Suprapubic skin (tissue), 4 donors: ENCODE measurements at regions not wholly inside any gene's neighbourhood (a gene's known extent, or its start where the extent isn't known, plus 50 kb on each side); places are given as distances from the start of the nearest gene placed in this dataset.

Source experiments
- DNase-seq, 2 donors: peaks; one replicate each; pipeline ENCODE4 v3.0.0-alpha.2; 2019; ENCODE audit warnings: low spot score in 2 of 2
- H3K27ac ChIP-seq: fragments of 200-600 bp; sonication (generic); one replicate; pipeline ENCODE4 v1.5.1; 2019
- H3K27me3 ChIP-seq: fragments of 200-600 bp; sonication (generic); one replicate; pipeline ENCODE4 v1.5.1; 2019
- H3K36me3 ChIP-seq: fragments of 200-600 bp; sonication (generic); one replicate; pipeline ENCODE4 v1.5.1; 2019
- H3K4me1 ChIP-seq: fragments of 200-600 bp; sonication (generic); one replicate; pipeline ENCODE4 v1.5.1; 2019
- H3K4me3 ChIP-seq: fragments of 200-600 bp; sonication (generic); one replicate; pipeline ENCODE4 v1.5.1; 2019; ENCODE audit warnings: mild to moderate bottlenecking
- H3K9me3 ChIP-seq: fragments of 200-600 bp; sonication (generic); one replicate; pipeline ENCODE4 v1.5.1; 2019
- EP300 ChIP-seq: sonication (generic); formaldehyde crosslinking; IDR thresholded peaks from one replicate; pipeline ENCODE4 v1.6.1; 2017; ENCODE audit warnings: antibody characterized with exemption
- POLR2A ChIP-seq, 2 donors: fragments of 450-650 bp; IDR thresholded peaks; one replicate each; pipeline ENCODE4 v1.6.1; 2017; ENCODE audit warnings: antibody characterized with exemption in 2 of 2, mild to moderate bottlenecking in 2 of 2, moderate library complexity in 2 of 2
- POLR2AphosphoS5 ChIP-seq, 3 donors: sonication (generic); formaldehyde crosslinking; IDR thresholded peaks; one replicate each; pipeline ENCODE4 v1.6.1; 2017; ENCODE audit warnings: antibody characterized with exemption in 3 of 3
- WGBS: methylation state at CpG from one replicate; pipeline ENCODE4 v1.1.5; 2018; 5-methylcytosine and 5-hydroxymethylcytosine counted together
- TF ChIP-seq, protein P1 (sequence below), 2 donors: fragments of 200-600 bp in 1 of 2; fragments of 450-650 bp in 1 of 2; sonication (generic) in 1 of 2; IDR thresholded peaks; one replicate each; pipeline ENCODE4 v1.5.1; 2016 to 2019; ENCODE audit warnings: antibody characterized with exemption in 2 of 2, mild to moderate bottlenecking in 1 of 2, moderate library complexity in 1 of 2

DNA sequence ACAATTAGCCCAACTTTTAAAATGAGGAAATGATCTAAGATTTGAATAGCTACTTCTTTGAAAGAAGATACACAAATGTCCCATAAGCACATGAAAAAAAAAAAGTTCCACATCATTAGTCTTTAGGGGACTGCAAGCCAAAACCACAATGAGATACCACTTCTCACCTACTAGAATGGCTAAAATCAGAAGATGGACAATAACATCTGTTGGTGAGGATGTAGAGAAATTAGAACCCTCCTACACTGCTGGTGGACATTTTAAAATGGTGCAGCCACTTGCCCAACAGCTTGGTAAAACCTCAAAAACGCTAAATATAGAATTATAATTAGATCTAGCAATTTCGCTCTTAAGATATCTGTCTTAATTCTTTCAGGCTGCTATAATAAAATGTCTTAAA is 77.1 kb downstream of the MEX3B start:
- no peaks in the 10 kb centered on the region for H3K9me3 ChIP-seq
- H3K4me1 ChIP-seq: no peaks in the 10 kb centered on the region
- no peaks in the 10 kb centered on the region for H3K27me3 ChIP-seq
- DNase-seq: no peak
- no peak overlapping the region for H3K27ac ChIP-seq
- 68% methylated on average over 2 of the region's 2 CpGs for WGBS
- TF ChIP-seq, protein P1, sequence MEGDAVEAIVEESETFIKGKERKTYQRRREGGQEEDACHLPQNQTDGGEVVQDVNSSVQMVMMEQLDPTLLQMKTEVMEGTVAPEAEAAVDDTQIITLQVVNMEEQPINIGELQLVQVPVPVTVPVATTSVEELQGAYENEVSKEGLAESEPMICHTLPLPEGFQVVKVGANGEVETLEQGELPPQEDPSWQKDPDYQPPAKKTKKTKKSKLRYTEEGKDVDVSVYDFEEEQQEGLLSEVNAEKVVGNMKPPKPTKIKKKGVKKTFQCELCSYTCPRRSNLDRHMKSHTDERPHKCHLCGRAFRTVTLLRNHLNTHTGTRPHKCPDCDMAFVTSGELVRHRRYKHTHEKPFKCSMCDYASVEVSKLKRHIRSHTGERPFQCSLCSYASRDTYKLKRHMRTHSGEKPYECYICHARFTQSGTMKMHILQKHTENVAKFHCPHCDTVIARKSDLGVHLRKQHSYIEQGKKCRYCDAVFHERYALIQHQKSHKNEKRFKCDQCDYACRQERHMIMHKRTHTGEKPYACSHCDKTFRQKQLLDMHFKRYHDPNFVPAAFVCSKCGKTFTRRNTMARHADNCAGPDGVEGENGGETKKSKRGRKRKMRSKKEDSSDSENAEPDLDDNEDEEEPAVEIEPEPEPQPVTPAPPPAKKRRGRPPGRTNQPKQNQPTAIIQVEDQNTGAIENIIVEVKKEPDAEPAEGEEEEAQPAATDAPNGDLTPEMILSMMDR (IDR thresholded peaks at IDR 0.05): no peak
- TF ChIP-seq POLR2A (IDR thresholded peaks at IDR 0.05) (no peak), POLR2AphosphoS5 (IDR thresholded peaks at IDR 0.05) (no peak), EP300 (no peak)
- H3K4me3 ChIP-seq: no peak overlapping the region
- no peaks in the 10 kb centered on the region for H3K36me3 ChIP-seq

DNA sequence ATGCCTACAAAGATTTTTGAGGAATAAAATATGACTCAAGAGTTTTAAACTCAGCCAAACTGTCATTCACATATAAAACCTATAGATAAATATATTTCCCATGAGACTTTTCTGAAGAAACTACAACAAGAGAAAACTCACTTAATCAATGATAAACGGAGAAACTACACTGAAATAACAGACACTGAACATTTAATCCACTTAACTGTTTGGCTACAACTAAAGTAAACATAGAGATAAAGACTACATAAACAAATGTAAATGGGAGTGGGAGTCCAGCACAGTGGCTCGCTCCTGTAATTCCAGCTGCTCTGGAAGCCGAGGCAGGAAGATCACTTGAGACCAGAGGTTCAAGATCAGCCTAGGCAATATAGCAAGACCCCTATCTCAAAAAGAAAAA is 79.2 kb downstream of the MEX3B start:
- Histone ChIP-seq H3K4me1 (no peaks in the 10 kb centered on the region), H3K27ac (no peak overlapping the region), H3K9me3 (no peaks in the 10 kb centered on the region), H3K4me3 (no peak overlapping the region), H3K27me3 (no peaks in the 10 kb centered on the region), H3K36me3 (no peaks in the 10 kb centered on the region)
- TF ChIP-seq EP300: no peak
- TF ChIP-seq, protein P1 (IDR thresholded peaks at IDR 0.05): no peak
- TF ChIP-seq POLR2AphosphoS5 (IDR thresholded peaks at IDR 0.05): no peak
- TF ChIP-seq POLR2A (IDR thresholded peaks at IDR 0.05): no peak
- 91% methylated on average over 3 of the region's 3 CpGs for WGBS
- DNase-seq: no peak

DNA sequence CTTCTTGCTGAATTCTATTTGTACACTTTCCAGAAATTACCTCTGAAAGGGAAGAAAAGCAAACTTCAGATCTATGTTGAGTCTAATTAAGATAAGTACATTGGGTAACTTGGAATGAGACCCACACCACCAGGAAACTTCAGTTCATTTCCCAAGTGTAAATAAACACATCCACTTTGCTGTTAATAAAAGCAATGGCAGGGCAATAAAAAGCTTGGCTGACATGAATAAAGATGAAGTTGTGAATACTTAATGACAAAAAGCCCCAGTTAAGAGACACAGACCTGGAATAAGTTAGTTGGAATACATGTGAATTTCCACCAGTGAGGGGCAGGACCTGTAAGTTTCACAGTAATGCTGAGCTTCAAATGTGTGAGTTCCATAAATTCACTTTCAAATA is 83.3 kb downstream of the MEX3B start:
- no peaks in the 10 kb centered on the region for H3K27me3 ChIP-seq
- H3K4me3 ChIP-seq: no peak overlapping the region
- H3K9me3 ChIP-seq: no peaks in the 10 kb centered on the region
- DNase-seq: no peak
- H3K36me3 ChIP-seq: no peaks in the 10 kb centered on the region
- TF ChIP-seq EP300 (no peak), POLR2A (IDR thresholded peaks at IDR 0.05) (no peak), POLR2AphosphoS5 (IDR thresholded peaks at IDR 0.05) (no peak)
- TF ChIP-seq, protein P1 (IDR thresholded peaks at IDR 0.05): no peak
- H3K4me1 ChIP-seq: no peaks in the 10 kb centered on the region
- no peak overlapping the region for H3K27ac ChIP-seq

DNA sequence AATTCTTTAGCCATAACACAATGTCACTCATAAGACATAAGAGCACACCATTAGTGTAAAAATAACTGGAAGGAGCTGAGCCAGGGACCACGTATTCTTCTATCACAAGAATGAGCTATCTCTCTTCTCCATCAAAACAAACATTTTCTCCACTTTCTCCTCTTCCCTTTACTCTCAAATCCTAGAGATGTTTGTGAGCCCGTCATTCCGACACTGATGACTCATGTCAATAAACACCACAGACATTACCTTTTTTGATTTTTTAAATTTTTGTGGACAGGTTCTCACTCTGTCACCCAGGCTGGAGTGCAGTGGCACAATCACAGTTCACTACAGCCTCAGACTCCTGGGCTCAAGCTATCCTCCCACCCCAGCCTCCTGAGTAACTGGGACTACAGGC is 86.6 kb downstream of the MEX3B start:
- DNase-seq: no peak
- no peak overlapping the region for H3K4me3 ChIP-seq
- H3K27ac ChIP-seq: no peak overlapping the region
- no peaks in the 10 kb centered on the region for H3K4me1 ChIP-seq
- WGBS: 86% methylated on average over 3 of the region's 3 CpGs
- no peaks in the 10 kb centered on the region for H3K27me3 ChIP-seq
- no peaks in the 10 kb centered on the region for H3K36me3 ChIP-seq
- no peaks in the 10 kb centered on the region for H3K9me3 ChIP-seq
- TF ChIP-seq POLR2A (IDR thresholded peaks at IDR 0.05): no peak
- TF ChIP-seq, protein P1 (IDR thresholded peaks at IDR 0.05): no peak
- no peak for TF ChIP-seq POLR2AphosphoS5 (IDR thresholded peaks at IDR 0.05)
- TF ChIP-seq EP300: no peak

DNA sequence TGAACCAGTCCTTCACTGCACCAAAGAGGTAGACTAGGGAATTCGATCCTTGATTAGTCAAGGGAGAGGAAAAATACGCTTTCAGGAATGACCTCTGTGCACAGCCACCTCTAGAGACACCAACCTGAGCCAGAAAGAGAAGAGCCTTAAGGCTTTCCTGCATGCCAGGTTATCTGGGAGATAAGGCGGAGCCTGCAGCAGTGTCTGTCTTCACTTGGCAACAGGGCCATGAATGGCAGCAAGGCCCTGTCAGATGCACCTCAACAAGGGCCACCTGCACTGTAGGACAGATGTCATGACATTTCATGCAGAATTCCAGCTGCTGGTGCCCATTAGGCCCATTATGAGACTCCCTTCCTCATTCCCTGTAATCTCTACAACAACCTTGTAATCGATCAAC is 88.1 kb downstream of the MEX3B start:
- Histone ChIP-seq H3K36me3 (no peaks in the 10 kb centered on the region), H3K4me1 (no peaks in the 10 kb centered on the region), H3K27me3 (no peaks in the 10 kb centered on the region), H3K4me3 (no peak overlapping the region), H3K9me3 (no peaks in the 10 kb centered on the region), H3K27ac (no peak overlapping the region)
- no peak for TF ChIP-seq EP300
- no peak for TF ChIP-seq POLR2A (IDR thresholded peaks at IDR 0.05)
- TF ChIP-seq, protein P1 (IDR thresholded peaks at IDR 0.05): no peak
- no peak for TF ChIP-seq POLR2AphosphoS5 (IDR thresholded peaks at IDR 0.05)
- WGBS: 72% methylated on average over 4 of the region's 4 CpGs
- no peak for DNase-seq
